Glomerular visceral epithelial cell (primary cell): ENCODE measurements at regions not wholly inside any gene's neighbourhood (a gene's known extent, or its start where the extent isn't known, plus 50 kb on each side); places are given as distances from the start of the nearest gene placed in this dataset.

Experiments
- DNase-seq: peaks from one replicate; pipeline ENCODE4 v3.0.0-alpha.2; 2016; ENCODE audit errors: extremely low spot score

GRCh38 chr11:111194860-111195568 is 50.5 kb upstream of the POU2AF2 start:
- DNase-seq = no peak

- no peak for DNase-seq
Measured at GRCh38 chr11:111193924-111194490, 51.5 kb upstream of the POU2AF2 start.

- no peak for DNase-seq
Measured at GRCh38 chr11:111189466-111189865, 56.1 kb upstream of the POU2AF2 start.

GRCh38 chr11:111186308-111186915 is 59.1 kb upstream of the POU2AF2 start:
- DNase-seq = no peak

GRCh38 chr11:111185266-111185665 is 60.3 kb upstream of the POU2AF2 start:
- DNase-seq = no peak

- DNase-seq = no peak
Measured at GRCh38 chr11:111183706-111184105, 61.8 kb upstream of the POU2AF2 start.

GRCh38 chr11:111179184-111179910 is 66.2 kb upstream of the POU2AF2 start:
- no peak for DNase-seq

GRCh38 chr11:111177037-111177871 is 68.3 kb upstream of the POU2AF2 start:
- DNase-seq = no peak

- no peak for DNase-seq
Measured at GRCh38 chr11:111176603-111177002, 68.9 kb upstream of the POU2AF2 start.

- DNase-seq = no peak
Measured at GRCh38 chr11:111173221-111173620, 72.3 kb upstream of the POU2AF2 start.

- no peak for DNase-seq
Measured at GRCh38 chr11:111172321-111172862, 73.1 kb upstream of the POU2AF2 start.

GRCh38 chr11:111170761-111171379 is 74.7 kb upstream of the POU2AF2 start:
- DNase-seq = no peak

- no peak for DNase-seq
Measured at GRCh38 chr11:111169367-111169766, 76.2 kb upstream of the POU2AF2 start.

GRCh38 chr11:111168871-111169270 is 76.7 kb upstream of the POU2AF2 start:
- no peak for DNase-seq

- no peak for DNase-seq
Measured at GRCh38 chr11:111167666-111168065, 77.9 kb upstream of the POU2AF2 start.

GRCh38 chr11:111166598-111166997 is 78.9 kb upstream of the POU2AF2 start:
- no peak for DNase-seq

GRCh38 chr11:111162305-111162704 is 83.2 kb upstream of the POU2AF2 start:
- no peak for DNase-seq

- no peak for DNase-seq
Measured at GRCh38 chr11:111157571-111157970, 88.0 kb upstream of the POU2AF2 start.

- no peak for DNase-seq
Measured at GRCh38 chr11:111155021-111155420, 90.5 kb upstream of the POU2AF2 start.

- DNase-seq = no peak
Measured at GRCh38 chr11:111153194-111153593, 92.3 kb upstream of the POU2AF2 start.

GRCh38 chr11:111148953-111149352 is 96.6 kb upstream of the POU2AF2 start:
- DNase-seq = no peak
